Stomach (tissue), 4 donors: ENCODE measurements at regions not wholly inside any gene's neighbourhood (a gene's known extent, or its start where the extent isn't known, plus 50 kb on each side); places are given as distances from the start of the nearest gene placed in this dataset.

Experiments used
- CTCF ChIP-seq, 7 experiments: fragments of 450-650 bp in 4 of 7; fragments of 200-600 bp in 3 of 7; sonication (generic) in 3 of 7; IDR thresholded peaks; one replicate each; pipeline ENCODE4 v1.5.1; 2016 to 2019; ENCODE audit warnings: antibody characterized with exemption in 7 of 7, control low read depth in 2 of 7, mild to moderate bottlenecking in 1 of 7
- POLR2A ChIP-seq, 4 donors: fragments of 450-650 bp; IDR thresholded peaks; one replicate each; pipeline ENCODE4 v1.6.1; 2016; ENCODE audit warnings: antibody characterized with exemption in 4 of 4, control low read depth in 2 of 4, mild to moderate bottlenecking in 1 of 4, moderate library complexity in 1 of 4
- POLR2AphosphoS5 ChIP-seq, 3 donors: sonication (generic); formaldehyde crosslinking; IDR thresholded peaks; one replicate each; pipeline ENCODE4 v1.6.1; 2016; ENCODE audit warnings: antibody characterized with exemption in 3 of 3

GRCh38 chr6:163949431-163949830 lies 534.9 kb downstream of the QKI start:
- TF ChIP-seq CTCF (IDR thresholded peaks at IDR 0.05) (no peak), POLR2AphosphoS5 (IDR thresholded peaks at IDR 0.05) (no peak), POLR2A (IDR thresholded peaks at IDR 0.05) (no peak)
